B cell (primary cell): ENCODE measurements at regions not wholly inside any gene's neighbourhood (a gene's known extent, or its start where the extent isn't known, plus 50 kb on each side); places are given as distances from the start of the nearest gene placed in this dataset.

Experiments used
- ATAC-seq: fragments of 200-7000 bp; cut with Tn5 transposase; one replicate; pipeline ENCODE4 v1.10.0; 2021; ENCODE audit warnings: low read depth, mild to moderate bottlenecking, moderate number of reproducible peaks, moderate library complexity
- CTCF ChIA-PET: fragments of 350-600 bp; sonication (Branson Sonifier 250); formaldehyde crosslinking; loops from one replicate; lab custom pipeline; 2021; ENCODE audit warnings: antibody characterized with exemption, inconsistent platforms; lab: Charles Lee
- POLR2A ChIA-PET: fragments of 350-600 bp; sonication (Branson Sonifier 250); formaldehyde crosslinking; loops from one replicate; lab custom pipeline; 2021; ENCODE audit warnings: antibody characterized with exemption; lab: Charles Lee
- DNase-seq: peaks from one replicate; pipeline ENCODE4 v3.0.0; 2013
- H2AFZ ChIP-seq: 2 replicates; pipeline ENCODE4 v1.6.1; 2012; ENCODE audit warnings: mild to moderate bottlenecking, low read depth, low read length; ENCODE audit not compliant: insufficient read depth, poor library complexity, severe bottlenecking
- H3K27ac ChIP-seq, 2 donors: 1 replicate in 1 of 2; 2 replicates in 1 of 2; pipeline ENCODE4 v1.5.1; 2012 to 2013; ENCODE audit warnings: low read length in 2 of 2, mild to moderate bottlenecking in 2 of 2, moderate library complexity in 1 of 2
- H3K27me3 ChIP-seq, 4 experiments: fragments of 200-600 bp in 1 of 4; sonication (generic) in 1 of 4; replicated peaks in 1 of 4; 1 replicate in 2 of 4; 2 replicates in 2 of 4; pipeline versions ENCODE4 v1.6.1 to v1.7.0; 2013 to 2016; ENCODE audit warnings: low read length in 3 of 4, mild to moderate bottlenecking in 2 of 4, mixed read lengths in 1 of 4, moderate library complexity in 1 of 4; ENCODE audit not compliant: insufficient read depth in 4 of 4, control insufficient read depth in 3 of 4; ENCODE audit errors: control extremely low read depth in 1 of 4
- H3K36me3 ChIP-seq, 2 experiments: replicated peaks in 1 of 2; 1 replicate in 1 of 2; 2 replicates in 1 of 2; pipeline versions ENCODE4 v1.6.1 to v1.7.1; 2013; ENCODE audit warnings: low read length in 1 of 2; ENCODE audit not compliant: insufficient read depth in 2 of 2, control insufficient read depth in 1 of 2; ENCODE audit errors: control extremely low read depth in 1 of 2, extremely low read depth in 1 of 2
- H3K4me1 ChIP-seq, 2 donors: fragments of 200-600 bp in 1 of 2; sonication (generic) in 1 of 2; 1 replicate in 1 of 2; 2 replicates in 1 of 2; pipeline versions ENCODE4 v1.5.1 to v1.6.1; 2013 to 2017; ENCODE audit warnings: low read length in 2 of 2; ENCODE audit not compliant: control insufficient read depth in 2 of 2, insufficient read depth in 2 of 2
- H3K4me2 ChIP-seq: replicated peaks from 2 replicates; pipeline ENCODE3; 2012; ENCODE audit warnings: mild to moderate bottlenecking, low read depth, low read length; ENCODE audit not compliant: poor library complexity, severe bottlenecking
- H3K4me3 ChIP-seq, 5 experiments: fragments of 200-600 bp in 1 of 5; sonication (generic) in 1 of 5; 1 replicate in 3 of 5; 2 replicates in 2 of 5; pipeline versions ENCODE4 v1.5.1 to v1.7.0; 2011 to 2016; ENCODE audit warnings: low read length in 4 of 5, mild to moderate bottlenecking in 4 of 5, low read depth in 2 of 5, control low read depth in 1 of 5, moderate library complexity in 1 of 5; ENCODE audit not compliant: insufficient read depth in 1 of 5; ENCODE audit errors: control extremely low read depth in 1 of 5, extremely low read depth in 1 of 5
- H3K79me2 ChIP-seq: fragments of 200-600 bp; sonication (generic); one replicate; pipeline ENCODE4 v1.6.0; 2016; ENCODE audit warnings: low read length; ENCODE audit not compliant: control insufficient read depth, insufficient read depth
- H3K9ac ChIP-seq: fragments of 200-600 bp; sonication (generic); 2 replicates; pipeline ENCODE4 v1.6.1; 2017; ENCODE audit warnings: mild to moderate bottlenecking, low read length, moderate library complexity
- H3K9me3 ChIP-seq, 3 donors: one replicate each; pipeline versions ENCODE4 v1.6.1 to v1.7.1; 2013; ENCODE audit warnings: low read length in 2 of 3; ENCODE audit not compliant: control insufficient read depth in 2 of 3, insufficient read depth in 1 of 3; ENCODE audit errors: control extremely low read depth in 1 of 3
- H4K20me1 ChIP-seq: 2 replicates; pipeline ENCODE4 v1.6.0; 2012; ENCODE audit warnings: mild to moderate bottlenecking, low read length; ENCODE audit not compliant: insufficient read depth, control insufficient read depth, poor library complexity, severe bottlenecking
- H3K27ac Mint-ChIP-seq: one replicate; pipeline ENCODE4 v1.8.0; 2021; ENCODE audit warnings: mixed read lengths
- H3K27me3 Mint-ChIP-seq: one replicate; pipeline ENCODE4 v1.8.0; 2021; ENCODE audit warnings: mixed read lengths
- H3K4me1 Mint-ChIP-seq: one replicate; pipeline ENCODE4 v1.8.0; 2021; ENCODE audit warnings: mixed read lengths
- H3K4me3 Mint-ChIP-seq: one replicate; pipeline ENCODE4 v1.8.0; 2021; ENCODE audit warnings: mixed read lengths
- H3K9me3 Mint-ChIP-seq: one replicate; pipeline ENCODE4 v1.8.0; 2022; ENCODE audit warnings: mixed read lengths; ENCODE audit not compliant: insufficient read depth
- EZH2 ChIP-seq: IDR thresholded peaks from 2 replicates; pipeline ENCODE4 v1.6.1; 2012; ENCODE audit warnings: borderline replicate concordance, low read depth, mild to moderate bottlenecking, moderate library complexity, low read length; ENCODE audit not compliant: insufficient read depth, poor library complexity, severe bottlenecking
- WGBS: methylation state at CpG from one replicate; pipeline ENCODE4 v1.1.5; 2013; ENCODE audit warnings: missing lambda C conversion rate; ENCODE audit not compliant: insufficient coverage; 5-methylcytosine and 5-hydroxymethylcytosine counted together
- intact Hi-C: fragments of 100-400 bp; cut with micrococcal nuclease; formaldehyde crosslinking; loops from one replicate; pipeline ENCODE4 v1.10.0; 2022
- TF ChIP-seq, protein P1 (sequence below): fragments of 200-600 bp; IDR thresholded peaks from one replicate; pipeline ENCODE4 v1.8.0; 2022; ENCODE audit warnings: antibody characterized with exemption, mild to moderate bottlenecking

DNA sequence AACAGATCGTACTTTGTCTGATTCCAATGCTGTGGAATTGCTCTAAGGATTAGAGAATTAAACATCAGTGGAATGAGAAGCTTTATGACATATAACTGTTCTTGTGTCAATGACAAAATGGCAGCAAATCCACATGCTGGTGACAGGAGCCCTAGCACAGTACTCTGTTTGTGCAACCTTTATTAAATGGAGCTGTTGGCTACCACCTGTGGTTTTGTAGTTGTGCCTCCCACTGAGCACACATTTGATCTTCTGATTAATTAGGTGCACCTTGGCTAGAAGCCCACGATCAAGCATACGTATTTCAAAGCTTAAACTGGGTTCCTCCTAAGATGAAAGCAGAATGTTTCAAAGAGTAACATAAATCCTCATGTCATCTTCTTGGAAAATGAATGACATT, 394.0 kb upstream of the IGFBP7 start:
- H3K36me3 ChIP-seq = no peaks in the 10 kb centered on the region
- Mint-ChIP-seq H3K4me3 (no peak overlapping the region), H3K9me3 (no peaks in the 10 kb centered on the region), H3K27ac (no peak overlapping the region), H3K27me3 (no peaks in the 10 kb centered on the region), H3K4me1 (no peaks in the 10 kb centered on the region)
- no peak overlapping the region for H3K9ac ChIP-seq
- ATAC-seq = no peak
- WGBS = no CpG with 5 or more reads among the region's 3 CpGs
- H3K27me3 ChIP-seq = no peaks in the 10 kb centered on the region
- H2AFZ ChIP-seq = no peak overlapping the region
- no peak overlapping the region for H3K4me3 ChIP-seq
- no peaks in the 10 kb centered on the region for H4K20me1 ChIP-seq
- intact Hi-C loops = no loop called here
- ChIA-PET CTCF (no interaction called here), POLR2A (no interaction called here)
- no peak for DNase-seq
- no peaks in the 10 kb centered on the region for H3K79me2 ChIP-seq
- no peak for TF ChIP-seq EZH2
- TF ChIP-seq, protein P1, sequence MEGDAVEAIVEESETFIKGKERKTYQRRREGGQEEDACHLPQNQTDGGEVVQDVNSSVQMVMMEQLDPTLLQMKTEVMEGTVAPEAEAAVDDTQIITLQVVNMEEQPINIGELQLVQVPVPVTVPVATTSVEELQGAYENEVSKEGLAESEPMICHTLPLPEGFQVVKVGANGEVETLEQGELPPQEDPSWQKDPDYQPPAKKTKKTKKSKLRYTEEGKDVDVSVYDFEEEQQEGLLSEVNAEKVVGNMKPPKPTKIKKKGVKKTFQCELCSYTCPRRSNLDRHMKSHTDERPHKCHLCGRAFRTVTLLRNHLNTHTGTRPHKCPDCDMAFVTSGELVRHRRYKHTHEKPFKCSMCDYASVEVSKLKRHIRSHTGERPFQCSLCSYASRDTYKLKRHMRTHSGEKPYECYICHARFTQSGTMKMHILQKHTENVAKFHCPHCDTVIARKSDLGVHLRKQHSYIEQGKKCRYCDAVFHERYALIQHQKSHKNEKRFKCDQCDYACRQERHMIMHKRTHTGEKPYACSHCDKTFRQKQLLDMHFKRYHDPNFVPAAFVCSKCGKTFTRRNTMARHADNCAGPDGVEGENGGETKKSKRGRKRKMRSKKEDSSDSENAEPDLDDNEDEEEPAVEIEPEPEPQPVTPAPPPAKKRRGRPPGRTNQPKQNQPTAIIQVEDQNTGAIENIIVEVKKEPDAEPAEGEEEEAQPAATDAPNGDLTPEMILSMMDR = no peak
- H3K9me3 ChIP-seq = peaks cover 0 to 3% (median 0%) of the 10 kb centered on the region in 3 donors
- no peaks in the 10 kb centered on the region for H3K4me1 ChIP-seq
- H3K4me2 ChIP-seq = no peak overlapping the region
- H3K27ac ChIP-seq = no peak overlapping the region

DNA sequence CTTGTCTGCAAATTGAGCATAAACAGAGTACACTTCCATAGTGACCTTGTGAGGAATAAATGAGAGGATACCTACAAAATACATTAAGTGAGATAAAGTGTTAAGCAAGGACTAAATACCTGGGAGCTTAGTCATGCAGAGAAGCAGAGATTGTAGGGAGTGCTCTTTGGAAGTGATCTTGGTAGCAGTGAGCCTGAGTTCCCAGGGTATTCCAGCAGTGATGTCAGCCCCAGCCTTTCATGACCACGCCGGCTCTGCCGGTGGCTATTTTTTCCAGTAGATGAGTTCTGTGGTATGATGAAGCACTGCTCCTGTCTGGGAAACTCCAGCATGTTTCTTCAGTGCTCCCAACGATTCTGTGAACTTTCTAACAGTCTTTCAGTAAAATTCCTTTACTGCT, 391.5 kb upstream of the IGFBP7 start:
- Mint-ChIP-seq H3K27me3 (no peaks in the 10 kb centered on the region), H3K27ac (no peak overlapping the region), H3K4me1 (no peaks in the 10 kb centered on the region), H3K9me3 (no peaks in the 10 kb centered on the region), H3K4me3 (no peak overlapping the region)
- Histone ChIP-seq H3K4me3 (no peak overlapping the region), H2AFZ (no peak overlapping the region), H3K27ac (no peak overlapping the region), H3K4me2 (no peak overlapping the region), H3K9me3 (peaks cover 0 to 3% (median 0%) of the 10 kb centered on the region in 3 donors), H4K20me1 (no peaks in the 10 kb centered on the region), H3K79me2 (no peaks in the 10 kb centered on the region), H3K9ac (no peak overlapping the region), H3K4me1 (no peaks in the 10 kb centered on the region), H3K27me3 (no peaks in the 10 kb centered on the region), H3K36me3 (no peaks in the 10 kb centered on the region)
- intact Hi-C loops = no loop called here
- ChIA-PET CTCF (no interaction called here), POLR2A (no interaction called here)
- DNase-seq = no peak
- no peak for ATAC-seq
- WGBS = no CpG with 5 or more reads among the region's 4 CpGs
- TF ChIP-seq EZH2 = no peak
- TF ChIP-seq, protein P1 = no peak
